ENCODE measurements at regions not wholly inside any gene's neighbourhood (a gene's known extent, or its start where the extent isn't known, plus 50 kb on each side); places are given as distances from the start of the nearest gene placed in this dataset.

- no peaks in the 10 kb centered on the region for H3K4me1 ChIP-seq
- intact Hi-C loops (cut with DNase I) = no loop called here
- H3K4me3 ChIP-seq = no peak overlapping the region
- H3K9me3 ChIP-seq = no peaks in the 10 kb centered on the region
- TF ChIP-seq POLR2A (IDR thresholded peaks at IDR 0.05) (no peak), EP300 (IDR thresholded peaks at IDR 0.05) (no peak), POLR2AphosphoS5 (IDR thresholded peaks at IDR 0.05) (no peak), CTCF (IDR thresholded peaks at IDR 0.05) (no peak)
- H3K27me3 ChIP-seq = no peaks in the 10 kb centered on the region
- no peak overlapping the region for H3K27ac ChIP-seq
- H3K36me3 ChIP-seq = no peaks in the 10 kb centered on the region
- DNase-seq = no peak
- WGBS, 2 donors = 91 to 95% methylated on average over 2 of the region's 2 CpGs
Measured at GRCh38 chr11:93940395-93940794, 80.8 kb upstream of the HEPHL1 start.

- Histone ChIP-seq H3K9me3 (no peaks in the 10 kb centered on the region), H3K4me3 (no peak overlapping the region), H3K27me3 (no peaks in the 10 kb centered on the region), H3K4me1 (no peaks in the 10 kb centered on the region), H3K27ac (no peak overlapping the region), H3K36me3 (no peaks in the 10 kb centered on the region)
- DNase-seq = no peak
- intact Hi-C loops (cut with DNase I) = no loop called here
- 40 to 41% methylated on average over 2 of the region's 2 CpGs for WGBS, 2 donors
- TF ChIP-seq EP300 (IDR thresholded peaks at IDR 0.05) = no peak
- TF ChIP-seq POLR2A (IDR thresholded peaks at IDR 0.05) = no peak
- TF ChIP-seq POLR2AphosphoS5 (IDR thresholded peaks at IDR 0.05) = no peak
- TF ChIP-seq CTCF (IDR thresholded peaks at IDR 0.05) = no peak
Measured at GRCh38 chr11:93942176-93942575, 79.0 kb upstream of the HEPHL1 start.

- TF ChIP-seq EP300 (IDR thresholded peaks at IDR 0.05) (no peak), CTCF (IDR thresholded peaks at IDR 0.05) (no peak), POLR2A (IDR thresholded peaks at IDR 0.05) (no peak), POLR2AphosphoS5 (IDR thresholded peaks at IDR 0.05) (no peak)
- Histone ChIP-seq H3K36me3 (no peaks in the 10 kb centered on the region), H3K4me3 (no peak overlapping the region), H3K27ac (no peak overlapping the region), H3K9me3 (no peaks in the 10 kb centered on the region), H3K27me3 (no peaks in the 10 kb centered on the region), H3K4me1 (no peaks in the 10 kb centered on the region)
- 89 to 93% methylated on average over 2 of the region's 2 CpGs for WGBS, 2 donors
- intact Hi-C loops (cut with DNase I) = no loop called here
- DNase-seq = no peak
Measured at GRCh38 chr11:93945596-93945995, 75.6 kb upstream of the HEPHL1 start.

GRCh38 chr11:93952082-93952780, 68.9 kb upstream of the HEPHL1 start:
- WGBS, 2 donors = 67 to 81% methylated on average over 6 of the region's 6 CpGs
- H3K9me3 ChIP-seq = no peaks in the 10 kb centered on the region
- DNase-seq = no peak
- intact Hi-C loops (cut with DNase I) = no loop called here
- no peak overlapping the region for H3K4me3 ChIP-seq
- H3K27ac ChIP-seq = no peak overlapping the region
- no peaks in the 10 kb centered on the region for H3K4me1 ChIP-seq
- no peaks in the 10 kb centered on the region for H3K27me3 ChIP-seq
- no peaks in the 10 kb centered on the region for H3K36me3 ChIP-seq
- TF ChIP-seq EP300 (IDR thresholded peaks at IDR 0.05) = no peak
- TF ChIP-seq POLR2A (IDR thresholded peaks at IDR 0.05) = no peak
- no peak for TF ChIP-seq CTCF (IDR thresholded peaks at IDR 0.05)
- TF ChIP-seq POLR2AphosphoS5 (IDR thresholded peaks at IDR 0.05) = no peak
